ENCODE measurements at regions not wholly inside any gene's neighbourhood (a gene's known extent, or its start where the extent isn't known, plus 50 kb on each side); places are given as distances from the start of the nearest gene placed in this dataset.

GRCh38 chr2:176725873-176726645, 456.8 kb downstream of the MTX2 start:
- WGBS (ENCODE audit: insufficient coverage), result 86% methylated on average over 1 of the region's 3 CpGs
- CTCF ChIA-PET, result no interaction called here
- POLR2A ChIA-PET, result no interaction called here

GRCh38 chr2:176727696-176728095, 458.5 kb downstream of the MTX2 start:
- Histone ChIP-seq H3K4me1 (ENCODE audit: control extremely low read depth in 1 of 4, control insufficient read depth in 4 of 4, insufficient read depth in 4 of 4, low read length in 3 of 4) (no peaks in the 10 kb centered on the region), H3K36me3 (ENCODE audit: control insufficient read depth in 4 of 4, insufficient read depth in 4 of 4, low read length in 3 of 4) (no peaks in the 10 kb centered on the region), H3K27me3 (replicated peaks in 2 of 5; ENCODE audit: control insufficient read depth in 4 of 5, insufficient read depth in 5 of 5, low read length in 4 of 5) (peaks cover 0 to 4% (median 0%) of the 10 kb centered on the region in 5 experiments), H3K9me3 (ENCODE audit: control extremely low read depth in 1 of 5, control insufficient read depth in 4 of 5, insufficient read depth in 2 of 5, low read depth in 1 of 5, low read length in 4 of 5) (no peaks in the 10 kb centered on the region), H3K4me3 (ENCODE audit: control insufficient read depth in 1 of 7, extremely low read depth in 1 of 7, insufficient read depth in 4 of 7, low read depth in 2 of 7, low read length in 6 of 7) (no peak overlapping the region), H3K27ac (ENCODE audit: insufficient read depth in 1 of 2, low read depth in 1 of 2, low read length in 2 of 2, poor library complexity in 1 of 2, severe bottlenecking in 2 of 2) (no peak overlapping the region)
- WGBS (ENCODE audit: insufficient coverage), result no CpG with 5 or more reads among the region's 4 CpGs
- CTCF ChIA-PET, result no interaction called here
- POLR2A ChIA-PET, result no interaction called here
- no peak for DNase-seq

More at GRCh38 chr2:176725873-176726645, 456.8 kb downstream of the MTX2 start:
- peaks cover 0 to 2% (median 0%) of the 10 kb centered on the region in 5 experiments for H3K27me3 ChIP-seq (replicated peaks in 2 of 5; ENCODE audit: control insufficient read depth in 4 of 5, insufficient read depth in 5 of 5, low read length in 4 of 5)
- no peaks in the 10 kb centered on the region for H3K4me1 ChIP-seq (ENCODE audit: control extremely low read depth in 1 of 4, control insufficient read depth in 4 of 4, insufficient read depth in 4 of 4, low read length in 3 of 4)
- H3K9me3 ChIP-seq (ENCODE audit: control extremely low read depth in 1 of 5, control insufficient read depth in 4 of 5, insufficient read depth in 2 of 5, low read depth in 1 of 5, low read length in 4 of 5), result no peaks in the 10 kb centered on the region
- DNase-seq, result no peak
- no peak overlapping the region for H3K27ac ChIP-seq (ENCODE audit: insufficient read depth in 1 of 2, low read depth in 1 of 2, low read length in 2 of 2, poor library complexity in 1 of 2, severe bottlenecking in 2 of 2)
- no peaks in the 10 kb centered on the region for H3K36me3 ChIP-seq (ENCODE audit: control insufficient read depth in 4 of 4, insufficient read depth in 4 of 4, low read length in 3 of 4)
- no peak overlapping the region for H3K4me3 ChIP-seq (ENCODE audit: control insufficient read depth in 1 of 7, extremely low read depth in 1 of 7, insufficient read depth in 4 of 7, low read depth in 2 of 7, low read length in 6 of 7)

GRCh38 chr2:176729706-176730569, 460.7 kb downstream of the MTX2 start:
- no peak overlapping the region for H3K4me3 ChIP-seq (ENCODE audit: control insufficient read depth in 1 of 7, extremely low read depth in 1 of 7, insufficient read depth in 4 of 7, low read depth in 2 of 7, low read length in 6 of 7)
- DNase-seq, result no peak
- WGBS (ENCODE audit: insufficient coverage), result no CpG with 5 or more reads among the region's 1 CpG
- no peaks in the 10 kb centered on the region for H3K4me1 ChIP-seq (ENCODE audit: control extremely low read depth in 1 of 4, control insufficient read depth in 4 of 4, insufficient read depth in 4 of 4, low read length in 3 of 4)
- H3K27ac ChIP-seq (ENCODE audit: insufficient read depth in 1 of 2, low read depth in 1 of 2, low read length in 2 of 2, poor library complexity in 1 of 2, severe bottlenecking in 2 of 2), result no peak overlapping the region
- H3K9me3 ChIP-seq (ENCODE audit: control extremely low read depth in 1 of 5, control insufficient read depth in 4 of 5, insufficient read depth in 2 of 5, low read depth in 1 of 5, low read length in 4 of 5), result no peaks in the 10 kb centered on the region
- H3K36me3 ChIP-seq (ENCODE audit: control insufficient read depth in 4 of 4, insufficient read depth in 4 of 4, low read length in 3 of 4), result no peaks in the 10 kb centered on the region
- H3K27me3 ChIP-seq (replicated peaks in 2 of 5; ENCODE audit: control insufficient read depth in 4 of 5, insufficient read depth in 5 of 5, low read length in 4 of 5), result peaks cover 0 to 9% (median 1%) of the 10 kb centered on the region in 5 experiments
- POLR2A ChIA-PET, result no interaction called here
- CTCF ChIA-PET, result no interaction called here

GRCh38 chr2:176732780-176733179, 463.5 kb downstream of the MTX2 start:
- no peak for DNase-seq

GRCh38 chr2:176733698-176734430, 464.6 kb downstream of the MTX2 start:
- DNase-seq, result no peak
- Histone ChIP-seq H3K36me3 (ENCODE audit: control insufficient read depth in 4 of 4, insufficient read depth in 4 of 4, low read length in 3 of 4) (no peaks in the 10 kb centered on the region), H3K27me3 (replicated peaks in 2 of 5; ENCODE audit: control insufficient read depth in 4 of 5, insufficient read depth in 5 of 5, low read length in 4 of 5) (peaks cover 0 to 11% (median 1%) of the 10 kb centered on the region in 5 experiments), H3K9me3 (ENCODE audit: control extremely low read depth in 1 of 5, control insufficient read depth in 4 of 5, insufficient read depth in 2 of 5, low read depth in 1 of 5, low read length in 4 of 5) (no peaks in the 10 kb centered on the region), H3K4me1 (ENCODE audit: control extremely low read depth in 1 of 4, control insufficient read depth in 4 of 4, insufficient read depth in 4 of 4, low read length in 3 of 4) (no peaks in the 10 kb centered on the region), H3K27ac (ENCODE audit: insufficient read depth in 1 of 2, low read depth in 1 of 2, low read length in 2 of 2, poor library complexity in 1 of 2, severe bottlenecking in 2 of 2) (no peak overlapping the region), H3K4me3 (ENCODE audit: control insufficient read depth in 1 of 7, extremely low read depth in 1 of 7, insufficient read depth in 4 of 7, low read depth in 2 of 7, low read length in 6 of 7) (no peak overlapping the region)
- WGBS (ENCODE audit: insufficient coverage), result no CpG with 5 or more reads among the region's 3 CpGs
- ChIA-PET CTCF (no interaction called here), POLR2A (no interaction called here)

More at GRCh38 chr2:176732780-176733179, 463.5 kb downstream of the MTX2 start:
- no peaks in the 10 kb centered on the region for H3K9me3 ChIP-seq (ENCODE audit: control extremely low read depth in 1 of 5, control insufficient read depth in 4 of 5, insufficient read depth in 2 of 5, low read depth in 1 of 5, low read length in 4 of 5)
- H3K27ac ChIP-seq (ENCODE audit: insufficient read depth in 1 of 2, low read depth in 1 of 2, low read length in 2 of 2, poor library complexity in 1 of 2, severe bottlenecking in 2 of 2), result no peak overlapping the region
- H3K27me3 ChIP-seq (replicated peaks in 2 of 5; ENCODE audit: control insufficient read depth in 4 of 5, insufficient read depth in 5 of 5, low read length in 4 of 5), result peaks cover 0 to 11% (median 1%) of the 10 kb centered on the region in 5 experiments
- no peaks in the 10 kb centered on the region for H3K4me1 ChIP-seq (ENCODE audit: control extremely low read depth in 1 of 4, control insufficient read depth in 4 of 4, insufficient read depth in 4 of 4, low read length in 3 of 4)
- ChIA-PET POLR2A (no interaction called here), CTCF (no interaction called here)
- H3K4me3 ChIP-seq (ENCODE audit: control insufficient read depth in 1 of 7, extremely low read depth in 1 of 7, insufficient read depth in 4 of 7, low read depth in 2 of 7, low read length in 6 of 7), result no peak overlapping the region
- no CpG with 5 or more reads among the region's 1 CpG for WGBS (ENCODE audit: insufficient coverage)
- no peaks in the 10 kb centered on the region for H3K36me3 ChIP-seq (ENCODE audit: control insufficient read depth in 4 of 4, insufficient read depth in 4 of 4, low read length in 3 of 4)

GRCh38 chr2:176734868-176735267, 465.6 kb downstream of the MTX2 start:
- no peaks in the 10 kb centered on the region for H3K4me1 ChIP-seq (ENCODE audit: control extremely low read depth in 1 of 4, control insufficient read depth in 4 of 4, insufficient read depth in 4 of 4, low read length in 3 of 4)

More at GRCh38 chr2:176734868-176735267, 465.6 kb downstream of the MTX2 start:
- H3K4me3 ChIP-seq (ENCODE audit: control insufficient read depth in 1 of 7, extremely low read depth in 1 of 7, insufficient read depth in 4 of 7, low read depth in 2 of 7, low read length in 6 of 7), result no peak overlapping the region
- peaks cover 0 to 11% (median 0%) of the 10 kb centered on the region in 5 experiments for H3K27me3 ChIP-seq (replicated peaks in 2 of 5; ENCODE audit: control insufficient read depth in 4 of 5, insufficient read depth in 5 of 5, low read length in 4 of 5)
- WGBS (ENCODE audit: insufficient coverage), result no CpG with 5 or more reads among the region's 5 CpGs
- ChIA-PET POLR2A (no interaction called here), CTCF (no interaction called here)
- H3K36me3 ChIP-seq (ENCODE audit: control insufficient read depth in 4 of 4, insufficient read depth in 4 of 4, low read length in 3 of 4), result no peaks in the 10 kb centered on the region
- no peaks in the 10 kb centered on the region for H3K9me3 ChIP-seq (ENCODE audit: control extremely low read depth in 1 of 5, control insufficient read depth in 4 of 5, insufficient read depth in 2 of 5, low read depth in 1 of 5, low read length in 4 of 5)
- no peak overlapping the region for H3K27ac ChIP-seq (ENCODE audit: insufficient read depth in 1 of 2, low read depth in 1 of 2, low read length in 2 of 2, poor library complexity in 1 of 2, severe bottlenecking in 2 of 2)
- DNase-seq, result no peak
